GM23338 (cell line): ENCODE measurements at regions not wholly inside any gene's neighbourhood (a gene's known extent, or its start where the extent isn't known, plus 50 kb on each side); places are given as distances from the start of the nearest gene placed in this dataset.

ENCODE experiments used
- CREB1 ChIP-seq: fragments of 250-450 bp; sonication (Bioruptor Pico); IDR thresholded peaks from 2 replicates; pipeline ENCODE4 v1.5.0; 2020; ENCODE audit warnings: low read depth, mild to moderate bottlenecking, moderate library complexity
- EZH2 ChIP-seq: fragments of 200-600 bp; sonication (generic); IDR thresholded peaks from one replicate; pipeline ENCODE4 v1.8.0; 2017; ENCODE audit warnings: antibody characterized with exemption, mild to moderate bottlenecking, low read depth; ENCODE audit not compliant: unreplicated experiment
- EZH2phosphoT487 ChIP-seq: fragments of 200-600 bp; sonication (generic); IDR thresholded peaks from one replicate; pipeline ENCODE4 v1.8.1; 2018; ENCODE audit warnings: antibody characterized with exemption; ENCODE audit not compliant: unreplicated experiment
- JUNB ChIP-seq: IDR thresholded peaks from one replicate; pipeline ENCODE4 v1.6.1; 2016; ENCODE audit warnings: antibody characterized with exemption; ENCODE audit not compliant: unreplicated experiment
- POLR2AphosphoS5 ChIP-seq: IDR thresholded peaks from 2 replicates; pipeline ENCODE4 v1.6.1; 2016; ENCODE audit warnings: antibody characterized with exemption, low read depth
- STAT1 ChIP-seq: IDR thresholded peaks from one replicate; pipeline ENCODE4 v1.6.1; 2016; ENCODE audit warnings: antibody characterized with exemption; ENCODE audit not compliant: unreplicated experiment
- ZNF114 ChIP-seq: fragments of 250-450 bp; sonication (Bioruptor Pico); IDR thresholded peaks from 2 replicates; pipeline ENCODE4 v1.5.0; 2020; ENCODE audit warnings: mild to moderate bottlenecking, moderate library complexity
- TF ChIP-seq, protein P1 (sequence below), 2 experiments: fragments of 200-600 bp in 1 of 2; sonication (generic) in 1 of 2; conservative IDR thresholded peaks; 2 replicates each; pipeline versions ENCODE4 v1.5.1 to v1.6.1; 2016 to 2017; ENCODE audit warnings: antibody characterized with exemption in 2 of 2, low read depth in 2 of 2, mild to moderate bottlenecking in 2 of 2, moderate library complexity in 1 of 2
- TF ChIP-seq, protein P2 (sequence below): IDR thresholded peaks from one replicate; pipeline ENCODE4 v1.6.1; 2018; ENCODE audit warnings: antibody characterized with exemption; ENCODE audit not compliant: unreplicated experiment

GRCh38 chr1:87786861-87787545 lies 458.3 kb downstream of the LMO4 start:
- TF ChIP-seq, protein P1, sequence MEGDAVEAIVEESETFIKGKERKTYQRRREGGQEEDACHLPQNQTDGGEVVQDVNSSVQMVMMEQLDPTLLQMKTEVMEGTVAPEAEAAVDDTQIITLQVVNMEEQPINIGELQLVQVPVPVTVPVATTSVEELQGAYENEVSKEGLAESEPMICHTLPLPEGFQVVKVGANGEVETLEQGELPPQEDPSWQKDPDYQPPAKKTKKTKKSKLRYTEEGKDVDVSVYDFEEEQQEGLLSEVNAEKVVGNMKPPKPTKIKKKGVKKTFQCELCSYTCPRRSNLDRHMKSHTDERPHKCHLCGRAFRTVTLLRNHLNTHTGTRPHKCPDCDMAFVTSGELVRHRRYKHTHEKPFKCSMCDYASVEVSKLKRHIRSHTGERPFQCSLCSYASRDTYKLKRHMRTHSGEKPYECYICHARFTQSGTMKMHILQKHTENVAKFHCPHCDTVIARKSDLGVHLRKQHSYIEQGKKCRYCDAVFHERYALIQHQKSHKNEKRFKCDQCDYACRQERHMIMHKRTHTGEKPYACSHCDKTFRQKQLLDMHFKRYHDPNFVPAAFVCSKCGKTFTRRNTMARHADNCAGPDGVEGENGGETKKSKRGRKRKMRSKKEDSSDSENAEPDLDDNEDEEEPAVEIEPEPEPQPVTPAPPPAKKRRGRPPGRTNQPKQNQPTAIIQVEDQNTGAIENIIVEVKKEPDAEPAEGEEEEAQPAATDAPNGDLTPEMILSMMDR (conservative IDR thresholded peaks at IDR 0.05; ENCODE audit: low read depth in 2 of 2): no peak
- no peak for TF ChIP-seq POLR2AphosphoS5
- TF ChIP-seq EZH2phosphoT487: no peak
- no peak for TF ChIP-seq EZH2
- TF ChIP-seq CREB1 (CRISPR knock-in tag): no peak
- no peak for TF ChIP-seq JUNB
- TF ChIP-seq STAT1: no peak
- TF ChIP-seq, protein P2, sequence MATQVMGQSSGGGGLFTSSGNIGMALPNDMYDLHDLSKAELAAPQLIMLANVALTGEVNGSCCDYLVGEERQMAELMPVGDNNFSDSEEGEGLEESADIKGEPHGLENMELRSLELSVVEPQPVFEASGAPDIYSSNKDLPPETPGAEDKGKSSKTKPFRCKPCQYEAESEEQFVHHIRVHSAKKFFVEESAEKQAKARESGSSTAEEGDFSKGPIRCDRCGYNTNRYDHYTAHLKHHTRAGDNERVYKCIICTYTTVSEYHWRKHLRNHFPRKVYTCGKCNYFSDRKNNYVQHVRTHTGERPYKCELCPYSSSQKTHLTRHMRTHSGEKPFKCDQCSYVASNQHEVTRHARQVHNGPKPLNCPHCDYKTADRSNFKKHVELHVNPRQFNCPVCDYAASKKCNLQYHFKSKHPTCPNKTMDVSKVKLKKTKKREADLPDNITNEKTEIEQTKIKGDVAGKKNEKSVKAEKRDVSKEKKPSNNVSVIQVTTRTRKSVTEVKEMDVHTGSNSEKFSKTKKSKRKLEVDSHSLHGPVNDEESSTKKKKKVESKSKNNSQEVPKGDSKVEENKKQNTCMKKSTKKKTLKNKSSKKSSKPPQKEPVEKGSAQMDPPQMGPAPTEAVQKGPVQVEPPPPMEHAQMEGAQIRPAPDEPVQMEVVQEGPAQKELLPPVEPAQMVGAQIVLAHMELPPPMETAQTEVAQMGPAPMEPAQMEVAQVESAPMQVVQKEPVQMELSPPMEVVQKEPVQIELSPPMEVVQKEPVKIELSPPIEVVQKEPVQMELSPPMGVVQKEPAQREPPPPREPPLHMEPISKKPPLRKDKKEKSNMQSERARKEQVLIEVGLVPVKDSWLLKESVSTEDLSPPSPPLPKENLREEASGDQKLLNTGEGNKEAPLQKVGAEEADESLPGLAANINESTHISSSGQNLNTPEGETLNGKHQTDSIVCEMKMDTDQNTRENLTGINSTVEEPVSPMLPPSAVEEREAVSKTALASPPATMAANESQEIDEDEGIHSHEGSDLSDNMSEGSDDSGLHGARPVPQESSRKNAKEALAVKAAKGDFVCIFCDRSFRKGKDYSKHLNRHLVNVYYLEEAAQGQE: no peak
- TF ChIP-seq ZNF114: no peak
